ENCODE measurements at regions not wholly inside any gene's neighbourhood (a gene's known extent, or its start where the extent isn't known, plus 50 kb on each side); places are given as distances from the start of the nearest gene placed in this dataset.

- TF ChIP-seq TSHZ1 (tag by site-specific recombination; IDR thresholded peaks at IDR 0.05; ENCODE audit: borderline replicate concordance) (no peak), ZNF707 (tag by site-specific recombination; IDR thresholded peaks at IDR 0.05) (no peak), ZBTB7A (tag by site-specific recombination; IDR thresholded peaks at IDR 0.05; ENCODE audit: low read depth) (no peak), ZNF175 (tag by site-specific recombination; IDR thresholded peaks at IDR 0.05) (no peak), FEZF1 (tag by site-specific recombination; IDR thresholded peaks at IDR 0.05) (no peak), REPIN1 (tag by site-specific recombination; IDR thresholded peaks at IDR 0.05; ENCODE audit: low read depth) (no peak), ZNF529 (tag by site-specific recombination; IDR thresholded peaks at IDR 0.05; ENCODE audit: insufficient replicate concordance) (no peak), ZBTB6 (tag by site-specific recombination; IDR thresholded peaks at IDR 0.05) (no peak), ZNF654 (tag by site-specific recombination; IDR thresholded peaks at IDR 0.05; ENCODE audit: low read depth) (no peak), ZNF596 (tag by site-specific recombination; IDR thresholded peaks at IDR 0.05) (no peak)
These were observed 144.6 kb upstream of the ZPLD1 start (continued) for GRCh38 chr3:102290241-102290640.

GRCh38 chr3:102295756-102296155 lies 139.1 kb upstream of the ZPLD1 start:
- ChIA-PET POLR2A (no interaction called here), CTCF (no interaction called here)
- TF ChIP-seq ZXDB (tag by site-specific recombination; IDR thresholded peaks at IDR 0.05), result no peak
- TF ChIP-seq ZNF561 (tag by site-specific recombination; IDR thresholded peaks at IDR 0.05; ENCODE audit: borderline replicate concordance), result no peak
- no peak for TF ChIP-seq PBX3 (CRISPR knock-in tag; IDR thresholded peaks at IDR 0.05)
- no peak for TF ChIP-seq MZF1 (tag by site-specific recombination; IDR thresholded peaks at IDR 0.05; ENCODE audit: borderline replicate concordance)
- TF ChIP-seq ZNF629 (tag by site-specific recombination; IDR thresholded peaks at IDR 0.05), result no peak
- TF ChIP-seq ZNF704 (tag by site-specific recombination; IDR thresholded peaks at IDR 0.05), result no peak
- TF ChIP-seq RBAK (tag by site-specific recombination; IDR thresholded peaks at IDR 0.05), result no peak
- no peak for TF ChIP-seq ZNF350 (tag by site-specific recombination; IDR thresholded peaks at IDR 0.05)
- no peak for TF ChIP-seq KLF9 (tag by site-specific recombination; IDR thresholded peaks at IDR 0.05; ENCODE audit: low read depth)
- TF ChIP-seq ZNF214 (tag by site-specific recombination; IDR thresholded peaks at IDR 0.05; ENCODE audit: borderline replicate concordance), result no peak
- TF ChIP-seq ZNF404 (tag by site-specific recombination; IDR thresholded peaks at IDR 0.05), result no peak
- no peak for TF ChIP-seq ZBTB49 (tag by site-specific recombination; IDR thresholded peaks at IDR 0.05; ENCODE audit: low read depth)
- Histone ChIP-seq H3K9me3 (ENCODE audit: control insufficient read depth, insufficient read depth, low read depth, low read length) (no peaks in the 10 kb centered on the region), H3K36me3 (ENCODE audit: control insufficient read depth in 2 of 2, insufficient read depth in 1 of 2, low read length in 2 of 2) (no peaks in the 10 kb centered on the region), H3K4me3 (ENCODE audit: low read depth, low read length) (no peak overlapping the region), H3K4me1 (ENCODE audit: control insufficient read depth, insufficient read depth, low read length) (no peaks in the 10 kb centered on the region), H3K27ac (ENCODE audit: extremely low read depth, low read depth, low read length) (no peak overlapping the region)

Data from HEK293 (cell line).